ENCODE measurements at regions not wholly inside any gene's neighbourhood (a gene's known extent, or its start where the extent isn't known, plus 50 kb on each side); places are given as distances from the start of the nearest gene placed in this dataset.
A peak's percentile ranks its signal among the peaks of the same experiment; 100 is the strongest.
"Not testable (repeated sequence)": the region's sequence is repeated elsewhere in the genome, so short reads cannot be mapped to it uniquely, and the experiment has no call there.

DNA sequence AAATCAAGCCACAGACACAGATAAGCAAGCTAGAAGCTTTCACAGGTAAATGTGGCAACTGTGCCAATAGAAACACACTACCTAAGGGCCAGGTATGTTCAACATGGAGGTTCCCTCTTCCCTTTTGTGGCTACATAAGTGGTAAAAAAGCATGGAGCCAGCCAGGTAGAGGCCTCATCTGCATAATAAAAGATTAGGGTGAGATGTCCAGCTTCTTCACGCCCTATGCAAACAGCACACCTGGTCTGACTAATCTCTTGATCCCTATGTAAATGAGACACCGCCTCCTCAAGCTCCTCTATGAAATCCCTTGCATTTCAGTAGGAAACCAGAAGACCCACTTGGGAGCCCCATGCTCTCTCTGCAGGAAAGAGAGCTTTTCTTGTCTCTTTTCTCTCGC is 282.2 kb downstream of the NEBL start:
- DNase-seq = no peak

- no peak for DNase-seq
Measured at GRCh38 chr10:20608503-20608902, 288.6 kb downstream of the NEBL start.

- no peak for DNase-seq
Measured at GRCh38 chr10:20606985-20607384, 290.1 kb downstream of the NEBL start.

GRCh38 chr10:20601941-20602461 is 295.1 kb downstream of the NEBL start:
- no peak for DNase-seq

- DNase-seq = peak in 1 of 4 experiments; percentile 1
Measured at GRCh38 chr10:20598590-20598989, 298.5 kb downstream of the NEBL start.

DNA sequence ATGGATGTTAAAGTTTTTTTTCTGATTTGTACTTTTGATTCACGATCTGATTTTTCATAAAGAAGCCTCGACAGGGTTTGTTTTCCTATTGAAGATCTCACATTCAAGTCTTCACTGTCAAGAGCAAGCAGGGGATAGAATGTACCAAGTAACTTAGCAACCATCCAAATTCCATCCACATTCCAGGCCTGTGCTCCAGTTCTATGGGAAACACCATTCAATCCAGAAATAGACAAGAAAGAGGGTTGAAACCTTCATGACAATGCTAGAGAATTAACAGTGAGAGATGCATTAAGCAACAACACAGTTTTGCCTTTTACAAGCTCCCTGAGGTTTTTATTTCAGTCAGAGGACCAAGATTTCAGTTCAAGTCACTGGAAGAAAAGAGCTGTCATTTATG is 300.2 kb downstream of the NEBL start:
- DNase-seq = no peak

DNA sequence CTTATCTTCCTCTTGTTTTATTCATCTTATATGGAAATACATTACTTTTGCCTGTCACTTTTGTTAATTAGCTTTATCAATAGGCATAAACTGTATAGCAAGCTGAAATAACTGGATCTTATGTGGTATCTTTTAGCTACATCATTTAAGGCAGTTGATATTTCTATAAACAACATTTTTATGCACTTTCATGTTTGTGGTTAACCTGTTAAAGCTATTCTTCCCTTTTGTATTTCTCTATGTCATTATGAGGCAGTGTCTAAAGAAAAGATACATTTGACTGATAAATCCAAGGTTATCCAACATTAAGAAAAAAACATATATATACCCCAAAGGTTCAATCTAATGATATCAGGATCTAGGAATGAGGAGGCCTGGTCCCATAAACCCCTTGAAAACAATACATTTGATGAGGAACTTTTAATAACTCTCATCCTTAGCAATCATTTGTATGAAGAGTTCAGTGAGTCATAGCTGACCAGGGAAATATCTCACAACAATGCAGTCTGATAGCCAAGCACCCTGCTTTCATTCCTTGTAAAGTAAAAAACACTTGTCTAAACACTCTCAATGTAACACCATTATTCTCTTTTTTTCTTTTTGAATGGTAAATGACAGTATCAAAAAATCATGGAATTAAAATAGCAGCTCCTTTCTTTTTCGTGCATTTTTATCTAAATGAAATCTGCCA is 300.9 kb downstream of the NEBL start:
- no peak for DNase-seq

GRCh38 chr10:20593649-20594048 is 303.5 kb downstream of the NEBL start:
- DNase-seq = no peak

DNA sequence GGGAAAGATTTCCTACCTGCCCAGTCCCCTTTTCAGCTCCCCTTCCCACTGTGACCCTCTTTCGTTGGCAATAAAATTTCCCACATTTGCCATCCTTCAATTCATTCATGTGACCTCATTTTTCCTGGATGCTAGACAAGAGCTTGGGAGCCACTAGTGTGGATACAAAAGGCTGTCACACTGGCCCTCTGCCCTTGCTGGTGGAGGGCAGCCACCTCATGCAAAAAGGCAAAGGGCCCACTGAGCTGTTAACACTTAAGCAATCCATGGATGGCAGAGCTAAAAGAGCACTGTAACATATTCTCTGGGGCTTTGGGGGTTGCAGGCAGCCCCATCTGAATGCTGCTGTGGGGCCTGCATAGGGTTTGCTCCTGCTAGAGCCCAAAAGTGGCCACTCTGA is 315.1 kb downstream of the NEBL start:
- DNase-seq = no peak

GRCh38 chr10:20573924-20574323 is 323.2 kb downstream of the NEBL start:
- no peak for DNase-seq

DNA sequence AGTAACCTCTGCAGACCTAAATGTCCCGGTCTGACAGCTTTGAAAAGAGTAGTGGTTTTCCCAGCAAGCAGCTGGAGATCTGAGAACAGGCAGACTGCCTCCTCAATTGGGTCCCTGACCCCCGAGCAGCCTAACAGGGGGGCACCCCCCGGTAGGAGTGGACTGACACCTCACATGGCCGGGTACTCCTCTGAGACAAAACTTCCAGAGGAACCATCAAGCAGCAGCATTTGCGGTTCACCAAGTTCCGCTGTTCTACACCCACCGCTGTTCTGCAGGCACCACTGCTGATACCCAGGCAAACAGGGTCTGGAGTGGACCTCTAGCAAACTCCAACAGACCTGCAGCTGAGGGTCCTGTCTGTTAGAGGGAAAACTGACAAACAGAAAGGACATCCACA is 341.1 kb downstream of the NEBL start:
- not testable (repeated sequence) for DNase-seq

GRCh38 chr10:20552382-20552781 is 344.7 kb downstream of the NEBL start:
- DNase-seq = peak in 2 of 4 experiments; percentile 19 to 50

DNA sequence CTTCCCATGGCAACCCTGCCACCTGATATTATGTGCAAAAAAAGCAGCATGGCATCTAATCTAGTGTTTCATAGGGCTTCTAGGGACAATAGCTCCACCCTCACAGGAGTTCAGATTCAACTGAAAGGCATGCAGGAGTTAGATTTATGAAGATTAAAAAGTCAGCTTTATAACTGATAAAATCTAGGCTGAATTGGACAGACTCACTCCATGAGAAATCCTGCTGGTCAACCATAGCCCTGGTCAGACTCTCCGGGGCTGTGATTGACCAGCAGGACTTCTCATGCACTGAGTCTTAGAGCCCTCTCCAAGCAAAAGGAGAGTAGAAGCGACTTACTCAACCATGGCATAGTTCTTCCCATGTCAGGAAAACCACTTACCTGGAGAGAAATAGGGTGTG is 345.4 kb downstream of the NEBL start:
- no peak for DNase-seq

DNA sequence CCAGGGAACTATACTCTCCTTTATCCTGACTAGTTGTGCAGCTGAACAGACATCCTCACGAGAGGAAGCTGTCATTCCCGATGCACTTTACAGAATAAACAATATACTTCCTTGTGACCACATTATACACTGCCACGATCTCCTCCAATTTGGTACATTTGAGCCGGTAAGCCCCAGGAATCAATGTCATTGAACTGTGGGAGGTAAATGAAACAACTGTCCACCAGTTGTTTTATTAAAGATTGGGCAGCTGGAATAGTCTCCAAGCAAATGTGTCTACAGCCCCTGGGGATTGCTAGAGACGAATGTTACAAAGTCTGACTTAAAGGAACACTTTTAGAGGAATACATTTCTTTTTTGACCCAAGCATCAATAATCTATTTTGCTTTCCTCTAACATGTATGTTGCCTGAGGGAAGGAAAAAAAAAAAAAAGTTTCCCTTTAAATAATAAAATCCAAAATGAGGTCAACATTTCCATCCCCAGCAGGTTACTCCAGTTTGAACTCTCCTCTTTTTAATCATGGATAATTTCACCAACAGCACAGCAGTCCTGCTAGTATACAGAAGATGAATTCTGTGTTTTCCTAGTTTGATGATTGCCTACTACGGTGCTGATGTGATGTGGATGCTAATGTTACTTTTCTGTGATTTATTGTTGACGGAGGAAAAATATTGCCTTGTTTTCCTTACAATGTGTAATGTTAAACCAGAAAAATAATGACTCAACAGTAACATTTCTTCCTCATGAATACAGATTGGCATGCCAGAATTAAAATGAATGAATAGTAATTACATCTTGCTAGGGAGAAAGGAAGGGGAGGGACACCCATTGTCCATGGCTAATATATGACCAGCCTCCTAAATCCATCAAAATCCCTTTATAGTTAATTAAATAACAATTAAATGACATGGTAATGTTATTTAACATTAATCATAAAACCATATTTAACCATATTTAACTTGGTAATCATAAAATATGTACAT is 360.9 kb downstream of the NEBL start:
- DNase-seq = no peak

GRCh38 chr10:20531241-20531883 is 365.7 kb downstream of the NEBL start:
- not testable (repeated sequence) for DNase-seq

DNA sequence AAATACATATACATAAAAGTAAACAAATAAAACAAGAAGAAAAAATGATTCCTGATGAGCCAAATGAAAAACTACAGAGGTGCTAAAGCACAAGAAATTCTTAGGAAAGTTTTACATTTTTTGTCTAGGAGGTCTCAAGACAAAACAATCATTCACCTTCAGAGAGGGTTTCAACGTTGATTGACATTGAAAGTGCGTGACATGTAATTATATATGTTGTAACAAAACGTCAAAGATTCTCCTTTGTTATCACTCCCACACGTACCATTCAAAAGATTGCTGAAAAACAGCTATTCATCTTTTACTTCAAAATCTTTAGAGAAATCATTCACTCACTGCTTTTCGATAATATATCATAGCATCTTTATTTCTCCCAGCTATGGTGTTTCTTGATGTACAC is 375.9 kb downstream of the NEBL start:
- no peak for DNase-seq

- DNase-seq = no peak
Measured at GRCh38 chr10:20515654-20516053, 381.5 kb downstream of the NEBL start.

GRCh38 chr10:20512631-20513030 is 384.5 kb downstream of the NEBL start:
- no peak for DNase-seq

DNA sequence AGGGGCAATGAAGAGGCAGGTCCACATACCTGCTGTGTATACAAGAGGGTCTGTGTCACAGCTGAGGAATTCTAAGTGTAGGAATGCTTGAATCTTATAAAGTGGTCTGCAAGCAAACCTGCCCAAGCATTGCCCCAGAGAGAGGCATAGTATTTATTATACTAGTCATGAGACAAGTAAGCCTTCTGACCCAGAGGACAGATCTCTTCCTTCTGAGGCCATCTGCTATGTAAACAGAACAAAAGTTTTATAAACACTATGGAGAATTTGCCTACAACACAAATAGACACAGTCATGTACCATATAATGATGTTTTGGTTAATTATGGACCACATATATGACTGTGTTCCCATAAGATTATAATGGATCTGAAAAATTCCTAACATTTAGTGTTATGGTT is 388.2 kb downstream of the NEBL start:
- no peak for DNase-seq

- no peak for DNase-seq
Measured at GRCh38 chr10:20502903-20503585, 394.1 kb downstream of the NEBL start.

DNA sequence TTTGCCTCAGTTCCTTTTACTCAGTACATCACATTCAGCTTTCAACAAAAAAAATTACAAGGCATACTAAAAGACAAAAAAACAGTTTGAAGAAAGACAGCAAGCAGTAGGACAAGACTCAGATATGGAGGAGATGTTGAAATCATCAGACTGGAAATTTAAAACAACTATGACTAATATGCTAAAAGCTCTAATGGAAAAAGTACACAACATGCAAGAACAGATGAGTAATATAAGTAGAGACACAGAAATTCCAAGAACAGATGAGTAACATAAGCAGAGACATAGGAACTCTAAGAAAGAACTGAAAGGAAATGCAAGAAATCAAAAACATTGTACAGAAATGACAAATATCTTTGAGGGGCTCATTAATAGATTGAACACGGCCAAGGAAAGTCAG is 402.6 kb downstream of the NEBL start:
- no peak for DNase-seq

DNA sequence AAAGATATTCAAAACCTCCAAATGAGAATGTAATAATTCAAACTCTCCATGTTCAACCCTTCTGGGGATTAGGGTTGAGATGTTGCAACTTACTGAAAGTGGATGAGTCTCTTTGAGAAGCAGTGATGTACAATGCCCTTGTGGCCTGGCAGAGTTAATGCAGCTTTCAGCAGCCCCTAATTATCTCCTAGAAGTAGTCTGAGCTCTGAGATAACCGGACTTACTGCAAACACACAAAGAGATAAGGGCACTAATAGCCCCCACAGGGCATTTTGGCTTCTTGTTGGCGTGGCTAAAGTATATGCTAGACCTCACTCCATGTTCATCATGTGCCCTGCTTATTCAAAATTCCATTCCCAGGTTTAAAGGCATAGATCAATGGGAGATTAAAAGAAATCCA is 404.7 kb downstream of the NEBL start:
- DNase-seq = no peak

DNA sequence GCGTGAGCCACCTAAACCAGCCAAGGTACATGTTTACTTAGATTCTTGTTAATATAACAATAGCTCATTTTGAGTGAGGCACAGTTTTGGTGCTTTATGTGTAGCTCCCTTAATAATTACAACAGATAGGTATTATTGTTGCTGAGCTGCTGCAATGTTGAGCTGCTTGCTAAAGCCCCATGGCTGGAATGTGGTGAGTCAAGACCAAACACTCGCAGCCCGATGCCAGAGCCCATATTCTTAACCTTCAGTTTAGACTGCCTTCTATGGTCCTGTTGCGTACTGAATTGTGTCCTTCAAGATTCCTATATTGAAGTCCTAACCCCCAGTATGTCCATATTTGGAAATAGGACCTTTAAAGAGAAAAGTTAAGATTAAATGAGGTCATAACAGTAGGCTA is 407.1 kb downstream of the NEBL start:
- DNase-seq = no peak

Measured in suppressor macrophage (primary cell).